HG02642 (cell line): ENCODE measurements at regions not wholly inside any gene's neighbourhood (a gene's known extent, or its start where the extent isn't known, plus 50 kb on each side); places are given as distances from the start of the nearest gene placed in this dataset.
A peak's percentile ranks its signal among the peaks of the same experiment; 100 is the strongest.
"Not testable (repeated sequence)": the region's sequence is repeated elsewhere in the genome, so short reads cannot be mapped to it uniquely, and the experiment has no call there.

ENCODE experiments used
- ATAC-seq: cut with Tn5 transposase; IDR thresholded peaks from one replicate; pipeline ENCODE4 v1.9.1; 2021; ENCODE audit warnings: mild to moderate bottlenecking; ENCODE audit not compliant: unreplicated experiment, poor library complexity

DNA sequence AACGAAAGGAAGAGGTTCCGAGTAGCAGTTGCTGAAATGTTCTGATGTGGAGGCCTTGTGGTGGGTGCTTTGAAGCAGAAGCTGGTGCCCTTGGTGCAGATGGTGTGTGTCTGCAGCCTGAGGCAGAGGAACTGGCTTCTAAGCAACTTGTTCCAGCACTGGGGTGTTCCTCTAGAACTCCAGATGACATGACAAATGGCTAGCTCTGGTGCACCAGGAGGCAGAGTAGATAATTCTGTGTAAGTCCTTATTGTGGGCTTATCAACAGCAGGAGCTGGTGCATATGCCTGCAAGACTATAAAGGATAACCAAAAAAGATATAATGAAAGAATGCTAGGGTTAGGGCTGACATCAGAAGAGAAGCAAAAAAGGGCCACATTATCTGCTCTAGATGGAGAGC is 76.5 kb downstream of the ARL5B start:
- no peak for ATAC-seq

DNA sequence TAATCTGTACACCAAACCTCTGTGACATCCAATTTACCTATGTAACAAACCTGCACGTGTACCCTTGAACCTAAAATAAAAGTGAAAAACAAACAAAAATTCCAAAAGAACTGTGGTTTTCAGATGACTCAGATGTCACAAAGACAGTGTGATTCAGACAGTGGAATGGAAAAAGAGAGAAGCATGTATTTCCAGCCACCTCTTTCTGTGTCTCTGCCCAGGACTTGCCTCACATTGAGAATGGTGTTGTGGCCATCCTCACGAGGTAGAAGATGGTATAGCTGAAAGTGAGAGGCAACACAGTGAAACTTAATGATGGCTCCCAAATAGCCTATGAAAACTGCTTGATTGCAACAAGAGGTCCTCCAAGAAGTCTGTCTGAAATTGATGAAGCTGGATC is 78.0 kb downstream of the ARL5B start:
- no peak for ATAC-seq

DNA sequence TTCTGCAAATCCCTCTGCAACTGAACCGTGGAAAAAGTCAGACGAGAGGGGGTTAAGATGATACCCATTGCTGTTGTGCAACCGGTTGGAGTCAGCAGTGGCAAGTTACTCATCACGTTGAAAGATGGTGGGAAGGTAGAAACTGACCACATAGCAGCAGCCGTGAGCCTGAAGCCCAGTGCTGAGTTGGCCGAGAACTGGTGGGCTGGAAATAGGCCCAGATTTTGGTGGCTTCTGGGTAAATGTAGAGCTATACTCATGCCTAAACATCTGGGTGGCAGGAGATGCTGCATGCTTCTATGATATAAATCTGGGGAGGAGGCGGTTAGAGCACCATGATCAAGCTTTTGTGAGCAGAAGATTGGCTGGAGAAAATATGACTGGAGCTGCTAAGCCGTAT is 78.6 kb downstream of the ARL5B start:
- ATAC-seq = no peak

GRCh38 chr10:18738835-18739234 is 79.6 kb downstream of the ARL5B start:
- no peak for ATAC-seq

GRCh38 chr10:18743926-18744325 is 84.7 kb downstream of the ARL5B start:
- no peak for ATAC-seq

- no peak for ATAC-seq
Observed at GRCh38 chr10:18753312-18753895, 94.2 kb downstream of the ARL5B start.

DNA sequence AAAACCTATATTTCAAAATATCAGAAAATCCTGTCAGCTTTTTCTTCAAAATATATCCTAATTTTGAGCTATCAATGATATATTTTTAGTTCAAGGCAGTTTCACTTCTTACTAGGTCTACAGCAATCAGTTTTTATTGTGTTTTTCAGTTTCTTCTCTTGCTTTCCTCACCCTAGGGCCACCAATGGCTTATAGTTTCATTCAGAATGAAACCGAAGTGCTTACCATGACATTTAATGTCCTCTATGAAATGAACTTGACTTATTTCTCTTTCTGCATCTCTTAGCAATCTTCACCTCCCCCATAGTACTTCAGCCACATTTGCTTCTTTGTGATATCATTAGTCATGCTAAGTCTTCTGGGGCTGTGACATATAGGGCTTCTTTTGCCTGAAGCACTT is 100.3 kb downstream of the ARL5B start:
- ATAC-seq = peak; percentile 58

DNA sequence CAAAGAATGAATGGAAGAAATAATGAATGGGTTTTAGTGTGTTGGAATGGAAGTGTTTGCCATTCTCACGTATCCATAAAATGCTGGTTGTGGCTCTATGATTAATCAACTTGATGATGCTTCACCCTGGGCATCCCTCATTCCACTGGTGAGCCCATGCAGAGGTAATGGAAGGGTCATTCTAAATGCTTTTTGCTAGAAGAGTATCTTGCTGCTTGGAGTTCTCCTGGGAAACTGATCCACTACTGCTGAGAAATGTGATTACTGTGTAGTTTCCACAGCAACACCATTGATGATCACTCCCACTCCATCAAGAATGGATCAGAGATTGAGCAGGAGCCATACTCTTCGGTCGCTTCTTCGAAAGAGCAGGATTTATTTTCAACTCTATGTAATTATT is 101.6 kb downstream of the ARL5B start:
- ATAC-seq = no peak

GRCh38 chr10:18767981-18768380 is 108.8 kb downstream of the ARL5B start:
- ATAC-seq = no peak

DNA sequence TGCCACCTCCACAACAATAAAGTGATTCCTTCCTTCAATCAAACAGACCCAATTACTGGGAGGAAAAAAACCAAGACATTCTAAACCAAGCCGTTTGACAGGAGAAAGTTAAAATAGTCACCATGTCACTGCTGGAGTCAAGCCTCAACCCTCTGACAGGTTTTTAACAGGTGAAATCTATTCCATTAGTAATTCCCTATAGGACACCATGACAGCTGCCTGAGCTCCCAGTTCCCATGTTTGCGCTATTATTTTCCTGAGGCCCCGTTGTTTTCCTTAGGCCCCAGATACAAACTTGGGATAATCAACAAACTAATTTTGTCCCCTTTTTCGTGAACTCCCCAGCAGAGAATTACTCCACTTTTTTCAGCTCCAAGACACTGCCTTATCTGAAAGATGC is 113.9 kb downstream of the ARL5B start:
- ATAC-seq = no peak

DNA sequence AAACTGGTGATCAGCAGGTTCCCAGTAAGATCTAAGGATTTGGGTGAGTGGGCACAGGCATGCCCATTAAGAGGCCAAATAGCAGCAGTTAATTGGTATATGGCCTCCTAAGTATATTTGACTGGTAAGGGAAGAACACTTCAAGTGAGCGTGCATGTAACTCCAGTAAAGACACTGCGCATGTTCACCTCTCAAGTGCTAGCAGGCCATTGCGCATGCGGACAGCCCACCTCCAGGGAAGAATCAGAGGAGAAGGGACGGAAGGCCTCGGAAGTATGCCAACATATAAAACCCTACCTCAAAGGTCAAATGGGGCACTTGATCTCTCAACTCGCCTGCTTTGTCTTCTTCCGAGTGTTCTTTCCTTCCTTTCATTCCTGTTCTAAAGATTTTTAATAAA is 118.0 kb downstream of the ARL5B start:
- ATAC-seq = no peak

DNA sequence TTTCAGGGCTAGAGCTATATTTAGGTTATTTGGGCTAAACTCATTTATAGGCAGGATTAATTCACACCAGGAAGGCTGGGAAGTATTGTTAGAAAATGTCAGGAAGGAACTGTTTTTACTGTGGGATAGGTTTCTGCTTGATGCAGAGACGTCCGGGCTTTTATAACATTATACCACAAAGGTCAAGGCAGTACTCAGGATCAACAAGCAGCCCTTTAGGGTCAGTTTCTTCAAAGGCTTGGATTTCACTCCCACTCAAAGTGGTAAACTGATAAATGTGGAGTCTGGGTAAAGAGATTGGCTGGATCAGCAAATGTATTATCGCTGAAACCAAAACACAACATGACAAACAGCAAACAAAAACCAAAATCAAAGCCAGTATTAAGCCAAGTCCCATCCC is 127.2 kb downstream of the ARL5B start:
- no peak for ATAC-seq

- ATAC-seq = no peak
Observed at GRCh38 chr10:18793951-18794350, 134.7 kb downstream of the ARL5B start.

- ATAC-seq = no peak
Observed at GRCh38 chr10:18795549-18795948, 136.3 kb downstream of the ARL5B start.

DNA sequence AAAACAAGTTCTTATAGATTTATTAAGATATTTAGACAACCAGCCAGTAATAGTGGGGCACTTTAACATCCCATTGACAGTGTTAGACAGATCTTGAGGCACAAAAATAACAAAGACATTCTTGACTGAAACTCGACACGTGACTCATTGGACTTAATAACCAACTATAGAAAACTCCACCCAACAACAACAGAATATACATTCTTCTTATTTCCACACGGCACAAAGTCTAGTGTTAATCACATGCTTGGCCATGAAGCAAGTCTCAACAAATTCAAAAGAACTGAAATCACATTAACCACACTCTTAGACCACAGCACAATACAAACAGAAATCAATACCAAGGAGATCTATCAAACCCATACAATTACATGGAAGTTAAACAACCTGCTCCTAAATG is 138.1 kb downstream of the ARL5B start:
- no peak for ATAC-seq

GRCh38 chr10:18822156-18822555 is 162.9 kb downstream of the ARL5B start:
- no peak for ATAC-seq

DNA sequence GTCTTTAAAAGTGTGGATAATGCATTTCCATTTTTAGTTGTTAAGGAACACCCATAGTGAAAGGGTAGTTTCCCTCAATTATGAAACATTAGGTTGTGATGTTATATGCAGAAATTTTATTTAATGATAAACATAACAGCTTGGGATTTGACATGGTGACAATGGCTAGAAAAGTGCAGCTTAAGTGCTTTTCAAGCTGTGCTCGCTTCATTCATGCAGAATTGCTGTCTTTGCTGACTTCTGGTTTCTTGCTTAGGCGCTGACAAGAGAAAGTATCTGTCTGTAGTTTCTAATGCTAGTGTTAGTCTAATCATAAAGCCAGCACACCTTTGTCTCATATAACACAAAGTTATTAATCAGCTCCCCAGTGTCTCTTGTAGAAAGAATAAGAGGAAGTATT is 170.0 kb downstream of the ARL5B start:
- no peak for ATAC-seq

GRCh38 chr10:18830277-18830676 is 171.0 kb downstream of the ARL5B start:
- no peak for ATAC-seq

GRCh38 chr10:18856623-18857022 is 192.0 kb upstream of the MALRD1 start:
- not testable (repeated sequence) for ATAC-seq

DNA sequence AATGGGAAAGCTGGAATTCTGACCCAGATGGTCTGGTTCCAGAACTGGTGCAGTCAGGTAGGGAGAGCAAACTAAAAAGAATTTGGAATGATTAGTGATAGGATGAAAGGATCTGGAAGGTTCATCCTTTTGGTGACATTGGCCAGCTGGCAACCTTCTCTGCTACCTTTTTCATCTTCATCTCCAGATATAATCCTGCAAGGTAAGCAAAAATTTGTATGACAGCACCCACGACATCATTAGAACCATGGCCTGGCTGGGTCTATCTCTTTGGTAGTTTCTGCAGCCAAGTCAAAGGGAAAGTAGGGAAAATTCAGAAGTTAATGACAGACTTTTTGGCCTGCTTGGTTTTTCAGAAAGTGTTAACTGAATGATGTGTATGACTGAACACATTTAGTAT is 188.9 kb upstream of the MALRD1 start:
- ATAC-seq = no peak

- ATAC-seq = no peak
Observed at GRCh38 chr10:18860186-18860585, 188.4 kb upstream of the MALRD1 start.

DNA sequence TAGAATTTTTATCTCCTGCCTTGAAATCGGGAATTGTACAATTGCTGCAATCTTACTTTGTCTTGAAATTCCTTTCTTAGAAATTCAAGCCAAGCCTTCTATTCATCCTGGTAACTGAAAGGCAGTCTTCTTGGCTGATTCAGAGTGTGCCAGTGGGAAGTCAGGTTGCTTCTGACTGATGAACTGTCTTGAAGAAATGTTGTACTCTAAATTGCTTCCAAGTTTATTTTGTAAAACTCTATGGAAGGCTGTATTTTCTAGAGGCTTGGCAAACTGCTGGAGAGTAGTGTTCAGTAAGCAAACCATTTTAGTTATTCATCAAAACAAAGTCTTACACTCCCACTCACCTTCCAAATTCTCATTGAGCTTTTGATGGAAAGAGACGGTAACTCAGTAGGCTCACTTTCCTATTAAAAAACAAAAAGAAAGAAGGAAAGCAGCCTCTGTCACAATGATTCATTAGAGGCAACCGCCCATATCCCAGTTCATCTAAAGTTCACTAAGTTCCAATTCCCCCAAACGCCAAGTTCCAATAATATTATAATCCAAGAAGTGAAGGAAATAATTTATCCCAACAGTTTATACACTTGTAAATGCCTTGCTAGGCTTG is 187.9 kb upstream of the MALRD1 start:
- ATAC-seq = no peak

- no peak for ATAC-seq
Observed at GRCh38 chr10:18861382-18861781, 187.2 kb upstream of the MALRD1 start.
